ENCODE measurements at regions not wholly inside any gene's neighbourhood (a gene's known extent, or its start where the extent isn't known, plus 50 kb on each side); places are given as distances from the start of the nearest gene placed in this dataset.

GRCh38 chr2:234816491-234816890, 135.3 kb upstream of the SH3BP4 start:
- TF ChIP-seq TEAD4 (IDR thresholded peaks at IDR 0.05) (no peak), NFIC (IDR thresholded peaks at IDR 0.05) (no peak), RAD21 (IDR thresholded peaks at IDR 0.05; ENCODE audit: low read depth) (no peak), EP300 (IDR thresholded peaks at IDR 0.05; ENCODE audit: borderline replicate concordance) (no peak), CEBPB (IDR thresholded peaks at IDR 0.05) (no peak), YY1 (IDR thresholded peaks at IDR 0.05; ENCODE audit: low read depth) (no peak), CREB1 (IDR thresholded peaks at IDR 0.05; ENCODE audit: low read depth) (no peak), EGR1 (IDR thresholded peaks at IDR 0.05) (no peak), FOXM1 (IDR thresholded peaks at IDR 0.05; ENCODE audit: borderline replicate concordance, low read depth) (no peak), TCF12 (IDR thresholded peaks at IDR 0.05; ENCODE audit: low read depth) (no peak), TAF1 (IDR thresholded peaks at IDR 0.05; ENCODE audit: low read depth) (no peak), ZBTB7A (IDR thresholded peaks at IDR 0.05; ENCODE audit: low read depth) (no peak)
- TF ChIP-seq, protein P1, sequence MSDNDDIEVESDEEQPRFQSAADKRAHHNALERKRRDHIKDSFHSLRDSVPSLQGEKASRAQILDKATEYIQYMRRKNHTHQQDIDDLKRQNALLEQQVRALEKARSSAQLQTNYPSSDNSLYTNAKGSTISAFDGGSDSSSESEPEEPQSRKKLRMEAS (IDR thresholded peaks at IDR 0.05): no peak
- TF ChIP-seq, protein P2, sequence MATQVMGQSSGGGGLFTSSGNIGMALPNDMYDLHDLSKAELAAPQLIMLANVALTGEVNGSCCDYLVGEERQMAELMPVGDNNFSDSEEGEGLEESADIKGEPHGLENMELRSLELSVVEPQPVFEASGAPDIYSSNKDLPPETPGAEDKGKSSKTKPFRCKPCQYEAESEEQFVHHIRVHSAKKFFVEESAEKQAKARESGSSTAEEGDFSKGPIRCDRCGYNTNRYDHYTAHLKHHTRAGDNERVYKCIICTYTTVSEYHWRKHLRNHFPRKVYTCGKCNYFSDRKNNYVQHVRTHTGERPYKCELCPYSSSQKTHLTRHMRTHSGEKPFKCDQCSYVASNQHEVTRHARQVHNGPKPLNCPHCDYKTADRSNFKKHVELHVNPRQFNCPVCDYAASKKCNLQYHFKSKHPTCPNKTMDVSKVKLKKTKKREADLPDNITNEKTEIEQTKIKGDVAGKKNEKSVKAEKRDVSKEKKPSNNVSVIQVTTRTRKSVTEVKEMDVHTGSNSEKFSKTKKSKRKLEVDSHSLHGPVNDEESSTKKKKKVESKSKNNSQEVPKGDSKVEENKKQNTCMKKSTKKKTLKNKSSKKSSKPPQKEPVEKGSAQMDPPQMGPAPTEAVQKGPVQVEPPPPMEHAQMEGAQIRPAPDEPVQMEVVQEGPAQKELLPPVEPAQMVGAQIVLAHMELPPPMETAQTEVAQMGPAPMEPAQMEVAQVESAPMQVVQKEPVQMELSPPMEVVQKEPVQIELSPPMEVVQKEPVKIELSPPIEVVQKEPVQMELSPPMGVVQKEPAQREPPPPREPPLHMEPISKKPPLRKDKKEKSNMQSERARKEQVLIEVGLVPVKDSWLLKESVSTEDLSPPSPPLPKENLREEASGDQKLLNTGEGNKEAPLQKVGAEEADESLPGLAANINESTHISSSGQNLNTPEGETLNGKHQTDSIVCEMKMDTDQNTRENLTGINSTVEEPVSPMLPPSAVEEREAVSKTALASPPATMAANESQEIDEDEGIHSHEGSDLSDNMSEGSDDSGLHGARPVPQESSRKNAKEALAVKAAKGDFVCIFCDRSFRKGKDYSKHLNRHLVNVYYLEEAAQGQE (IDR thresholded peaks at IDR 0.05; ENCODE audit: low read depth): no peak
- TF ChIP-seq, protein P3, sequence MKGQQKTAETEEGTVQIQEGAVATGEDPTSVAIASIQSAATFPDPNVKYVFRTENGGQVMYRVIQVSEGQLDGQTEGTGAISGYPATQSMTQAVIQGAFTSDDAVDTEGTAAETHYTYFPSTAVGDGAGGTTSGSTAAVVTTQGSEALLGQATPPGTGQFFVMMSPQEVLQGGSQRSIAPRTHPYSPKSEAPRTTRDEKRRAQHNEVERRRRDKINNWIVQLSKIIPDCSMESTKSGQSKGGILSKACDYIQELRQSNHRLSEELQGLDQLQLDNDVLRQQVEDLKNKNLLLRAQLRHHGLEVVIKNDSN (IDR thresholded peaks at IDR 0.05): no peak

DNA sequence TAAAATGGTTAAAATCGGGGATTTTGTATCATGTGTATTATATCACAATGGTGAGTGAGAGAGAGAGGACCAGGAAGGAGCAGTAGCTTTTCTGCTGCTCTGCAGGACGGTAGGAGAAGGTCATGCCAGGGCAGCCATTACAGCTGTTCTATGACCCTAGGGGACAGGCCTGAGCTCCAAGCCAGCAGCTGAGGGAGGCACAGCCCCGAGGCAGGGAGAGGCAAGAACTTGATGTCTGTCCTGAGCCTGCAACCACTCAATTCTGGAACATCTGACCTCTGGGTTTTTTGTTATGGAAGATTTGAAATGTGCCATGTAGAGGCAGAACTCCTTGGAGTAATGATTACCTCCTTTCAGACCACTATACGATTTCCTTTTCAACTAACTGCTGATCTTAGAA, 135.8 kb upstream of the SH3BP4 start:
- TF ChIP-seq CREB1 (IDR thresholded peaks at IDR 0.05; ENCODE audit: low read depth) (no peak), TCF12 (IDR thresholded peaks at IDR 0.05; ENCODE audit: low read depth) (no peak), EP300 (IDR thresholded peaks at IDR 0.05; ENCODE audit: borderline replicate concordance) (no peak), YY1 (IDR thresholded peaks at IDR 0.05; ENCODE audit: low read depth) (no peak), EGR1 (IDR thresholded peaks at IDR 0.05) (no peak), FOXM1 (IDR thresholded peaks at IDR 0.05; ENCODE audit: borderline replicate concordance, low read depth) (no peak), TAF1 (IDR thresholded peaks at IDR 0.05; ENCODE audit: low read depth) (no peak), NFIC (IDR thresholded peaks at IDR 0.05) (no peak), ZBTB7A (IDR thresholded peaks at IDR 0.05; ENCODE audit: low read depth) (no peak)
- TF ChIP-seq, protein P1 (IDR thresholded peaks at IDR 0.05): no peak
- TF ChIP-seq, protein P3 (IDR thresholded peaks at IDR 0.05): no peak

DNA sequence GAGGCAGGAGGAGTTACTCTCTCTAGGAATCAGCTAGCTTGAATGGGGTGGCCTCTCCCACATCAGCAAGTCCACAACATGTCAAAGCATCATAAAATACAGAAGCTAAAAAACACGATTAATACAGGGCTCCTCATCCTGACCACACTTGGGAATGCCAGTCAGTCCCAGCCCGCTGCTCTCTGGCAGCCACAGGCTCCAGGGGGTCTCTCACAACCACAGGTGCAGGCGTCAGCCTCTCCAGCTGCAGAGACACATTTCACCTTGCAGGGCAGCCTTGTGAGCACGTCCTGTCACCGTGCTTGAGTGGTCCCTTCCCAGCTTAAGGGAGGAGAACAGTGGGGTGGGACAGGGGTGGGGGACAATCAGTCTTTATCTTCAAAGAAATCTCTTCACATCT, 137.4 kb upstream of the SH3BP4 start:
- TF ChIP-seq, protein P1 (IDR thresholded peaks at IDR 0.05): no peak
- TF ChIP-seq FOXM1 (IDR thresholded peaks at IDR 0.05; ENCODE audit: borderline replicate concordance, low read depth) (no peak), CEBPB (IDR thresholded peaks at IDR 0.05) (no peak), TCF12 (IDR thresholded peaks at IDR 0.05; ENCODE audit: low read depth) (no peak), NFIC (IDR thresholded peaks at IDR 0.05) (no peak), YY1 (IDR thresholded peaks at IDR 0.05; ENCODE audit: low read depth) (no peak), EGR1 (IDR thresholded peaks at IDR 0.05) (no peak), EP300 (IDR thresholded peaks at IDR 0.05; ENCODE audit: borderline replicate concordance) (no peak), ZBTB7A (IDR thresholded peaks at IDR 0.05; ENCODE audit: low read depth) (no peak), CREB1 (IDR thresholded peaks at IDR 0.05; ENCODE audit: low read depth) (no peak)
- TF ChIP-seq, protein P2 (IDR thresholded peaks at IDR 0.05; ENCODE audit: low read depth): no peak

DNA sequence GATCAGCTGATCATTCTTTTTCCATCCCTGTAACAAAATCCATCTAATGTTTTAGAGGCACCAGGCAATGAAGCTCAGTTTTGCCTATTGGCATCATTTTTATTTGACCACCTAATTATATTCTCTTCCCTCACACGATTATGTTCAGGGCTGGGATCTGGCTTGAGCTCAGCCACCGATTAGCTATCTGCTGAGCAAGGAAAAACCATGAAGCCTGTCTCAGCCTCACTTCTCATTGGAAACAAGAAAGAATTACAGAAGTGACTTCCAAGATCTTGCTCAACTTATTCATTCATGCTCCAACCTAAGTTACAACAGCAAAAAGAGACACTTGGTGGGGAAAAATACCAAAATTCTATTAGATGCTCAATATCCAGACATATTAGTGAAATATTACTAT, 139.0 kb upstream of the SH3BP4 start:
- TF ChIP-seq, protein P3 (IDR thresholded peaks at IDR 0.05): no peak
- no peak for TF ChIP-seq ZBTB7A (IDR thresholded peaks at IDR 0.05; ENCODE audit: low read depth)

GRCh38 chr2:234808907-234809306, 142.9 kb upstream of the SH3BP4 start:
- TF ChIP-seq, protein P1 (IDR thresholded peaks at IDR 0.05): peak; percentile 41; the same call in 1 of the 2 replicates
- TF ChIP-seq FOXM1 (IDR thresholded peaks at IDR 0.05; ENCODE audit: borderline replicate concordance, low read depth) (no peak), ZBTB7A (IDR thresholded peaks at IDR 0.05; ENCODE audit: low read depth) (no peak), CEBPB (IDR thresholded peaks at IDR 0.05) (no peak), EGR1 (IDR thresholded peaks at IDR 0.05) (no peak), RAD21 (IDR thresholded peaks at IDR 0.05; ENCODE audit: low read depth) (peak; percentile 11; the same call in 1 of the 2 replicates), TCF12 (IDR thresholded peaks at IDR 0.05; ENCODE audit: low read depth) (peak; percentile 79), EP300 (IDR thresholded peaks at IDR 0.05; ENCODE audit: borderline replicate concordance) (peak; percentile 82; the same call in 1 of the 2 replicates), YY1 (IDR thresholded peaks at IDR 0.05; ENCODE audit: low read depth) (no peak), NFIC (IDR thresholded peaks at IDR 0.05) (peak; percentile 39; the same call in 1 of the 2 replicates), TAF1 (IDR thresholded peaks at IDR 0.05; ENCODE audit: low read depth) (no peak), TEAD4 (IDR thresholded peaks at IDR 0.05) (peak; percentile 82), CREB1 (IDR thresholded peaks at IDR 0.05; ENCODE audit: low read depth) (no peak)
- TF ChIP-seq, protein P3 (IDR thresholded peaks at IDR 0.05): no peak
- TF ChIP-seq, protein P2 (IDR thresholded peaks at IDR 0.05; ENCODE audit: low read depth): no peak; the same call in 1 of the 2 replicates
